ENCODE measurements at regions not wholly inside any gene's neighbourhood (a gene's known extent, or its start where the extent isn't known, plus 50 kb on each side); places are given as distances from the start of the nearest gene placed in this dataset.

GRCh38 chr4:136637071-136637777 is 895.1 kb downstream of the PCDH18 start:
- no peak for DNase-seq

- DNase-seq: no peak
Observed at GRCh38 chr4:136636155-136636554, 896.1 kb downstream of the PCDH18 start.

- no peak for DNase-seq
Observed at GRCh38 chr4:136634121-136634520, 898.2 kb downstream of the PCDH18 start.

GRCh38 chr4:136599890-136600289 is 932.4 kb downstream of the PCDH18 start:
- no peak for DNase-seq

- no peak for DNase-seq
Observed at GRCh38 chr4:136590440-136590839, 941.9 kb downstream of the PCDH18 start.

- DNase-seq: no peak
Observed at GRCh38 chr4:136583567-136583966, 948.7 kb downstream of the PCDH18 start.

GRCh38 chr4:136581119-136581518 is 951.2 kb downstream of the PCDH18 start:
- DNase-seq: no peak

- no peak for DNase-seq
Observed at GRCh38 chr4:136575146-136575545, 957.1 kb downstream of the PCDH18 start.

GRCh38 chr4:136573460-136573859 is 958.8 kb downstream of the PCDH18 start:
- DNase-seq: no peak

GRCh38 chr4:136571315-136571714 is 961.0 kb downstream of the PCDH18 start:
- DNase-seq: no peak

GRCh38 chr4:136562834-136563233 is 969.5 kb downstream of the PCDH18 start:
- no peak for DNase-seq

- no peak for DNase-seq
Observed at GRCh38 chr4:136558940-136559494, 973.3 kb downstream of the PCDH18 start.

GRCh38 chr4:136557396-136557795 is 974.9 kb downstream of the PCDH18 start:
- no peak for DNase-seq

GRCh38 chr4:136554033-136554432 is 978.3 kb downstream of the PCDH18 start:
- DNase-seq: no peak

- DNase-seq: no peak
Observed at GRCh38 chr4:136551753-136552152, 980.5 kb downstream of the PCDH18 start.

- DNase-seq: no peak
Observed at GRCh38 chr4:136540747-136541146, 991.5 kb downstream of the PCDH18 start.

- no peak for DNase-seq
Observed at GRCh38 chr4:136528131-136528530, 1004.2 kb downstream of the PCDH18 start.

- DNase-seq: no peak
Observed at GRCh38 chr4:136526517-136526916, 1005.8 kb downstream of the PCDH18 start.

GRCh38 chr4:136524039-136524438 is 1008.3 kb downstream of the PCDH18 start:
- DNase-seq: no peak

GRCh38 chr4:136516371-136516770 is 1015.9 kb downstream of the PCDH18 start:
- no peak for DNase-seq

GRCh38 chr4:136505020-136505419 is 1027.3 kb downstream of the PCDH18 start:
- DNase-seq: no peak

GRCh38 chr4:136495851-136496250 is 1036.4 kb downstream of the PCDH18 start:
- DNase-seq: no peak

GRCh38 chr4:136495076-136495475 is 1037.2 kb downstream of the PCDH18 start:
- DNase-seq: no peak

- DNase-seq: no peak
Observed at GRCh38 chr4:136489101-136489500, 1043.2 kb downstream of the PCDH18 start.

- DNase-seq: no peak
Observed at GRCh38 chr4:136484996-136485395, 1047.3 kb downstream of the PCDH18 start.

Measured in GDM1 (cell line).